ENCODE measurements at regions not wholly inside any gene's neighbourhood (a gene's known extent, or its start where the extent isn't known, plus 50 kb on each side); places are given as distances from the start of the nearest gene placed in this dataset.

GRCh38 chr6:99014061-99014460 lies 66.3 kb upstream of the FBXL4 start:
- H3K4me2 ChIP-seq (ENCODE audit: insufficient read depth, low read length): no peak overlapping the region
- ATAC-seq (ENCODE audit: insufficient read depth, low read depth): no peak
- no peak for DNase-seq

GRCh38 chr6:99013661-99014060 lies 65.9 kb upstream of the FBXL4 start:
- no peak overlapping the region for H3K9ac ChIP-seq (ENCODE audit: low read depth, low read length)
- H3K9me3 ChIP-seq (ENCODE audit: insufficient read depth, low read length, severe bottlenecking): no peaks in the 10 kb centered on the region
- no peak for DNase-seq
- no peak for ATAC-seq (ENCODE audit: insufficient read depth, low read depth)
- H2AFZ ChIP-seq (ENCODE audit: low read depth, low read length): no peak overlapping the region
- no peaks in the 10 kb centered on the region for H3K36me3 ChIP-seq (ENCODE audit: insufficient read depth, low read length)
- no peaks in the 10 kb centered on the region for H3K79me2 ChIP-seq (ENCODE audit: insufficient read depth, low read length)
- no peaks in the 10 kb centered on the region for H3K27me3 ChIP-seq (ENCODE audit: insufficient read depth, low read length, poor library complexity)
- TF ChIP-seq EZH2 (IDR thresholded peaks at IDR 0.05; ENCODE audit: borderline replicate concordance, low read depth, low read length, severe bottlenecking) (no peak), CTCF (IDR thresholded peaks at IDR 0.05; ENCODE audit: borderline replicate concordance, extremely low read depth, low read length, poor library complexity, severe bottlenecking) (no peak)
- no peak overlapping the region for H3K4me3 ChIP-seq (ENCODE audit: low read depth in 1 of 2, low read length in 2 of 2)
- no peaks in the 10 kb centered on the region for H4K20me1 ChIP-seq (ENCODE audit: insufficient read depth, low read length)
- peaks cover 11% of the 10 kb centered on the region for H3K4me1 ChIP-seq (ENCODE audit: insufficient read depth, low read length)
- no peak overlapping the region for H3K27ac ChIP-seq (ENCODE audit: low read length)
- no peak overlapping the region for H3K4me2 ChIP-seq (ENCODE audit: insufficient read depth, low read length)

More at GRCh38 chr6:99014061-99014460, 66.3 kb upstream of the FBXL4 start:
- Histone ChIP-seq H3K36me3 (ENCODE audit: insufficient read depth, low read length) (no peaks in the 10 kb centered on the region), H3K9me3 (ENCODE audit: insufficient read depth, low read length, severe bottlenecking) (no peaks in the 10 kb centered on the region), H4K20me1 (ENCODE audit: insufficient read depth, low read length) (no peaks in the 10 kb centered on the region), H2AFZ (ENCODE audit: low read depth, low read length) (no peak overlapping the region), H3K9ac (ENCODE audit: low read depth, low read length) (no peak overlapping the region), H3K27me3 (ENCODE audit: insufficient read depth, low read length, poor library complexity) (no peaks in the 10 kb centered on the region), H3K4me1 (ENCODE audit: insufficient read depth, low read length) (peaks cover 11% of the 10 kb centered on the region), H3K4me3 (ENCODE audit: low read depth in 1 of 2, low read length in 2 of 2) (no peak overlapping the region), H3K27ac (ENCODE audit: low read length) (no peak overlapping the region), H3K79me2 (ENCODE audit: insufficient read depth, low read length) (no peaks in the 10 kb centered on the region)
- no peak for TF ChIP-seq EZH2 (IDR thresholded peaks at IDR 0.05; ENCODE audit: borderline replicate concordance, low read depth, low read length, severe bottlenecking)
- no peak for TF ChIP-seq CTCF (IDR thresholded peaks at IDR 0.05; ENCODE audit: borderline replicate concordance, extremely low read depth, low read length, poor library complexity, severe bottlenecking)

GRCh38 chr6:99013145-99013544 lies 65.4 kb upstream of the FBXL4 start:
- no peaks in the 10 kb centered on the region for H3K79me2 ChIP-seq (ENCODE audit: insufficient read depth, low read length)
- no peaks in the 10 kb centered on the region for H3K9me3 ChIP-seq (ENCODE audit: insufficient read depth, low read length, severe bottlenecking)
- H3K4me3 ChIP-seq (ENCODE audit: low read depth in 1 of 2, low read length in 2 of 2): no peak overlapping the region
- no peaks in the 10 kb centered on the region for H3K27me3 ChIP-seq (ENCODE audit: insufficient read depth, low read length, poor library complexity)
- no peak overlapping the region for H3K27ac ChIP-seq (ENCODE audit: low read length)
- no peaks in the 10 kb centered on the region for H3K36me3 ChIP-seq (ENCODE audit: insufficient read depth, low read length)
- H3K4me1 ChIP-seq (ENCODE audit: insufficient read depth, low read length): peaks cover 11% of the 10 kb centered on the region
- ATAC-seq (ENCODE audit: insufficient read depth, low read depth) (no peak), DNase-seq (no peak)
- H2AFZ ChIP-seq (ENCODE audit: low read depth, low read length): no peak overlapping the region
- H4K20me1 ChIP-seq (ENCODE audit: insufficient read depth, low read length): no peaks in the 10 kb centered on the region
- TF ChIP-seq EZH2 (IDR thresholded peaks at IDR 0.05; ENCODE audit: borderline replicate concordance, low read depth, low read length, severe bottlenecking): no peak
- TF ChIP-seq CTCF (IDR thresholded peaks at IDR 0.05; ENCODE audit: borderline replicate concordance, extremely low read depth, low read length, poor library complexity, severe bottlenecking): no peak
- H3K9ac ChIP-seq (ENCODE audit: low read depth, low read length): no peak overlapping the region
- H3K4me2 ChIP-seq (ENCODE audit: insufficient read depth, low read length): no peak overlapping the region

- Histone ChIP-seq H2AFZ (ENCODE audit: low read depth, low read length) (no peak overlapping the region), H3K4me1 (ENCODE audit: insufficient read depth, low read length) (peaks cover 5% of the 10 kb centered on the region), H3K9ac (ENCODE audit: low read depth, low read length) (no peak overlapping the region), H3K4me2 (ENCODE audit: insufficient read depth, low read length) (no peak overlapping the region), H3K79me2 (ENCODE audit: insufficient read depth, low read length) (no peaks in the 10 kb centered on the region), H4K20me1 (ENCODE audit: insufficient read depth, low read length) (no peaks in the 10 kb centered on the region), H3K27me3 (ENCODE audit: insufficient read depth, low read length, poor library complexity) (no peaks in the 10 kb centered on the region), H3K9me3 (ENCODE audit: insufficient read depth, low read length, severe bottlenecking) (no peaks in the 10 kb centered on the region), H3K36me3 (ENCODE audit: insufficient read depth, low read length) (no peaks in the 10 kb centered on the region), H3K27ac (ENCODE audit: low read length) (no peak overlapping the region), H3K4me3 (ENCODE audit: low read depth in 1 of 2, low read length in 2 of 2) (no peak overlapping the region)
- TF ChIP-seq CTCF (IDR thresholded peaks at IDR 0.05; ENCODE audit: borderline replicate concordance, extremely low read depth, low read length, poor library complexity, severe bottlenecking): no peak
- ATAC-seq (ENCODE audit: insufficient read depth, low read depth) (no peak), DNase-seq (no peak)
Measured at GRCh38 chr6:99011151-99011550, 63.4 kb upstream of the FBXL4 start.
